Panc1 (cell line): ENCODE measurements at regions not wholly inside any gene's neighbourhood (a gene's known extent, or its start where the extent isn't known, plus 50 kb on each side); places are given as distances from the start of the nearest gene placed in this dataset.

ENCODE experiments used
- ATAC-seq: fragments of 200-7000 bp; cut with Tn5 transposase; 2 replicates; pipeline ENCODE4 v1.9.1; 2020; ENCODE audit warnings: mild to moderate bottlenecking, moderate library complexity
- BruUV-seq: library from RNA; stranded (reverse); fragments of 400-500 nt; replicated peaks from 2 replicates; lab custom pipeline; 2021; lab: Mats Ljungman, UMichigan
- CTCF ChIA-PET: fragments of 300-600 bp; sonication (Branson Sonifier 250); formaldehyde crosslinking; loops from one replicate; lab custom pipeline; 2022; ENCODE audit warnings: antibody characterized with exemption; lab: Charles Lee
- POLR2A ChIA-PET: fragments of 300-600 bp; sonication (Branson Sonifier 250); formaldehyde crosslinking; loops from one replicate; lab custom pipeline; 2022; ENCODE audit warnings: antibody characterized with exemption; lab: Charles Lee
- DNase-seq: peaks from one replicate; pipeline ENCODE4 v3.0.0-alpha.2; 2010; ENCODE audit warnings: low read depth, low spot score
- H3K27ac ChIP-seq: 2 replicates; pipeline ENCODE4 v1.5.1; 2011; ENCODE audit warnings: mild to moderate bottlenecking, low read length, inconsistent platforms
- H3K27me3 ChIP-seq: fragments of 200-500 bp; sonication (Bioruptor generic); 2 replicates; pipeline ENCODE4 v1.6.0; 2014; ENCODE audit warnings: low read length, inconsistent platforms; ENCODE audit not compliant: control insufficient read depth, insufficient read depth
- H3K36me3 ChIP-seq: fragments of 200-500 bp; sonication (Bioruptor generic); 2 replicates; pipeline ENCODE4 v1.5.1; 2014; ENCODE audit warnings: inconsistent platforms, mild to moderate bottlenecking, low read length, moderate library complexity; ENCODE audit not compliant: control insufficient read depth, insufficient read depth
- H3K4me1 ChIP-seq: 2 replicates; pipeline ENCODE4 v1.5.1; 2011; ENCODE audit warnings: inconsistent platforms, mild to moderate bottlenecking, low read length, moderate library complexity; ENCODE audit not compliant: control insufficient read depth, insufficient read depth
- H3K4me3 ChIP-seq, 2 experiments: 2 replicates each; pipeline ENCODE4 v1.5.1; 2011 to 2012; ENCODE audit warnings: low read depth in 2 of 2, low read length in 2 of 2, mild to moderate bottlenecking in 2 of 2, inconsistent platforms in 1 of 2, moderate library complexity in 1 of 2
- H3K9me3 ChIP-seq: fragments of 200-500 bp; sonication (Bioruptor generic); 2 replicates; pipeline ENCODE4 v1.5.1; 2014; ENCODE audit warnings: low read depth, mild to moderate bottlenecking, inconsistent platforms, low read length, moderate library complexity; ENCODE audit not compliant: control insufficient read depth, insufficient read depth
- POLR2AphosphoS5 ChIP-seq: IDR thresholded peaks from 2 replicates; pipeline ENCODE4 v1.6.1; 2012; ENCODE audit warnings: mild to moderate bottlenecking, low read depth, low read length, moderate library complexity
- SIN3A ChIP-seq: IDR thresholded peaks from 2 replicates; pipeline ENCODE4 v1.6.1; 2012; ENCODE audit warnings: low read depth, mild to moderate bottlenecking, low read length, moderate library complexity, borderline replicate concordance; ENCODE audit not compliant: insufficient read depth
- TCF7L2 ChIP-seq: IDR thresholded peaks from 2 replicates; pipeline ENCODE4 v1.6.1; 2011; ENCODE audit warnings: mild to moderate bottlenecking, low read depth, low read length, inconsistent platforms
- in situ Hi-C: cut with HindIII; loops from 2 replicates; pipeline ENCODE4 v1.10.0; 2016; ENCODE audit warnings: low sequenced_read_pairs, low pct_unique_long_range_greater_than_20kb
- intact Hi-C: fragments of 100-400 bp; cut with micrococcal nuclease; formaldehyde crosslinking; loops from one replicate; pipeline ENCODE4 v1.10.0; 2022; ENCODE audit not compliant: unreplicated experiment
- TF ChIP-seq, protein P1 (sequence below): fragments of 450-650 bp; IDR thresholded peaks from 2 replicates; pipeline ENCODE4 v1.5.1; 2017; ENCODE audit warnings: mild to moderate bottlenecking
- TF ChIP-seq, protein P2 (sequence below), 2 experiments: IDR thresholded peaks; 2 replicates each; pipeline ENCODE4 v1.6.1; 2011 to 2012; ENCODE audit warnings: low read depth in 2 of 2, control low read depth in 1 of 2, low read length in 1 of 2, mild to moderate bottlenecking in 1 of 2, moderate library complexity in 1 of 2; ENCODE audit not compliant: insufficient read depth in 1 of 2

GRCh38 chr5:5021436-5021835, 118.7 kb upstream of the ADAMTS16 start:
- H3K27me3 ChIP-seq, result no peaks in the 10 kb centered on the region
- ATAC-seq (no peak), DNase-seq (no peak)
- no TSS peak for BruUV-seq
- no peaks in the 10 kb centered on the region for H3K4me1 ChIP-seq
- TF ChIP-seq TCF7L2 (no peak), POLR2AphosphoS5 (no peak), SIN3A (no peak)
- TF ChIP-seq, protein P1, sequence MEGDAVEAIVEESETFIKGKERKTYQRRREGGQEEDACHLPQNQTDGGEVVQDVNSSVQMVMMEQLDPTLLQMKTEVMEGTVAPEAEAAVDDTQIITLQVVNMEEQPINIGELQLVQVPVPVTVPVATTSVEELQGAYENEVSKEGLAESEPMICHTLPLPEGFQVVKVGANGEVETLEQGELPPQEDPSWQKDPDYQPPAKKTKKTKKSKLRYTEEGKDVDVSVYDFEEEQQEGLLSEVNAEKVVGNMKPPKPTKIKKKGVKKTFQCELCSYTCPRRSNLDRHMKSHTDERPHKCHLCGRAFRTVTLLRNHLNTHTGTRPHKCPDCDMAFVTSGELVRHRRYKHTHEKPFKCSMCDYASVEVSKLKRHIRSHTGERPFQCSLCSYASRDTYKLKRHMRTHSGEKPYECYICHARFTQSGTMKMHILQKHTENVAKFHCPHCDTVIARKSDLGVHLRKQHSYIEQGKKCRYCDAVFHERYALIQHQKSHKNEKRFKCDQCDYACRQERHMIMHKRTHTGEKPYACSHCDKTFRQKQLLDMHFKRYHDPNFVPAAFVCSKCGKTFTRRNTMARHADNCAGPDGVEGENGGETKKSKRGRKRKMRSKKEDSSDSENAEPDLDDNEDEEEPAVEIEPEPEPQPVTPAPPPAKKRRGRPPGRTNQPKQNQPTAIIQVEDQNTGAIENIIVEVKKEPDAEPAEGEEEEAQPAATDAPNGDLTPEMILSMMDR, result no peak
- TF ChIP-seq, protein P2, sequence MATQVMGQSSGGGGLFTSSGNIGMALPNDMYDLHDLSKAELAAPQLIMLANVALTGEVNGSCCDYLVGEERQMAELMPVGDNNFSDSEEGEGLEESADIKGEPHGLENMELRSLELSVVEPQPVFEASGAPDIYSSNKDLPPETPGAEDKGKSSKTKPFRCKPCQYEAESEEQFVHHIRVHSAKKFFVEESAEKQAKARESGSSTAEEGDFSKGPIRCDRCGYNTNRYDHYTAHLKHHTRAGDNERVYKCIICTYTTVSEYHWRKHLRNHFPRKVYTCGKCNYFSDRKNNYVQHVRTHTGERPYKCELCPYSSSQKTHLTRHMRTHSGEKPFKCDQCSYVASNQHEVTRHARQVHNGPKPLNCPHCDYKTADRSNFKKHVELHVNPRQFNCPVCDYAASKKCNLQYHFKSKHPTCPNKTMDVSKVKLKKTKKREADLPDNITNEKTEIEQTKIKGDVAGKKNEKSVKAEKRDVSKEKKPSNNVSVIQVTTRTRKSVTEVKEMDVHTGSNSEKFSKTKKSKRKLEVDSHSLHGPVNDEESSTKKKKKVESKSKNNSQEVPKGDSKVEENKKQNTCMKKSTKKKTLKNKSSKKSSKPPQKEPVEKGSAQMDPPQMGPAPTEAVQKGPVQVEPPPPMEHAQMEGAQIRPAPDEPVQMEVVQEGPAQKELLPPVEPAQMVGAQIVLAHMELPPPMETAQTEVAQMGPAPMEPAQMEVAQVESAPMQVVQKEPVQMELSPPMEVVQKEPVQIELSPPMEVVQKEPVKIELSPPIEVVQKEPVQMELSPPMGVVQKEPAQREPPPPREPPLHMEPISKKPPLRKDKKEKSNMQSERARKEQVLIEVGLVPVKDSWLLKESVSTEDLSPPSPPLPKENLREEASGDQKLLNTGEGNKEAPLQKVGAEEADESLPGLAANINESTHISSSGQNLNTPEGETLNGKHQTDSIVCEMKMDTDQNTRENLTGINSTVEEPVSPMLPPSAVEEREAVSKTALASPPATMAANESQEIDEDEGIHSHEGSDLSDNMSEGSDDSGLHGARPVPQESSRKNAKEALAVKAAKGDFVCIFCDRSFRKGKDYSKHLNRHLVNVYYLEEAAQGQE (IDR thresholded peaks at IDR 0.05; ENCODE audit: insufficient read depth in 1 of 2, low read depth in 2 of 2, low read length in 1 of 2), result no peak
- no peak overlapping the region for H3K4me3 ChIP-seq
- ChIA-PET POLR2A (no interaction called here), CTCF (no interaction called here)
- intact Hi-C loops, result no loop called here
- H3K9me3 ChIP-seq, result no peaks in the 10 kb centered on the region
- in situ Hi-C loops, result no loop called here
- H3K27ac ChIP-seq, result no peak overlapping the region
- no peaks in the 10 kb centered on the region for H3K36me3 ChIP-seq

- Histone ChIP-seq H3K4me1 (no peaks in the 10 kb centered on the region), H3K9me3 (no peaks in the 10 kb centered on the region), H3K36me3 (no peaks in the 10 kb centered on the region), H3K4me3 (peak overlapping the region; percentile 45 to 56), H3K27ac (no peak overlapping the region), H3K27me3 (no peaks in the 10 kb centered on the region)
- ChIA-PET POLR2A (interaction anchor here (0.7 kb wide), 1 partner anchor 243 kb away, joined by 3 read pairs; no protein-coding TSS in a partner anchor), CTCF (no interaction called here)
- TF ChIP-seq SIN3A, result no peak
- no peak for TF ChIP-seq POLR2AphosphoS5
- no peak for TF ChIP-seq TCF7L2
- TF ChIP-seq, protein P1, result no peak
- TF ChIP-seq, protein P2 (IDR thresholded peaks at IDR 0.05; ENCODE audit: insufficient read depth in 1 of 2, low read depth in 2 of 2, low read length in 1 of 2), result no peak
- ATAC-seq (no peak), DNase-seq (no peak)
- in situ Hi-C loops (no loop called here), intact Hi-C loops (no loop called here)
- BruUV-seq, result no TSS peak
Measured at GRCh38 chr5:5025098-5025773, 114.9 kb upstream of the ADAMTS16 start.
